Chondrocyte (in vitro differentiated cells): ENCODE measurements at regions not wholly inside any gene's neighbourhood (a gene's known extent, or its start where the extent isn't known, plus 50 kb on each side); places are given as distances from the start of the nearest gene placed in this dataset.

Source experiments
- DNase-seq: peaks from one replicate; pipeline ENCODE4 v3.0.0; 2021; ENCODE audit warnings: mixed read lengths, low spot score
- H3K27ac Mint-ChIP-seq: one replicate; pipeline ENCODE4 v1.8.0; 2021; ENCODE audit warnings: mild to moderate bottlenecking, moderate library complexity, mixed read lengths; ENCODE audit not compliant: unreplicated experiment
- H3K27me3 Mint-ChIP-seq: 2 replicates; pipeline ENCODE4 v1.8.0; 2021; ENCODE audit warnings: low read depth, mixed read lengths
- H3K36me3 Mint-ChIP-seq: 2 replicates; pipeline ENCODE4 v1.8.0; 2021; ENCODE audit warnings: low read depth, mixed read lengths
- H3K4me1 Mint-ChIP-seq: 2 replicates; pipeline ENCODE4 v1.8.0; 2021; ENCODE audit warnings: low read depth, mild to moderate bottlenecking, mixed read lengths
- H3K4me3 Mint-ChIP-seq: one replicate; pipeline ENCODE4 v1.8.0; 2021; ENCODE audit warnings: mild to moderate bottlenecking, moderate library complexity, mixed read lengths; ENCODE audit not compliant: unreplicated experiment
- H3K9me3 Mint-ChIP-seq: 2 replicates; pipeline ENCODE4 v1.8.0; 2021; ENCODE audit warnings: low read depth, mixed read lengths
- TF ChIP-seq, protein P1 (sequence below): fragments of 200-600 bp; sonication (generic); IDR thresholded peaks from 2 replicates; pipeline ENCODE4 v1.5.0; 2021; ENCODE audit warnings: antibody characterized with exemption, mild to moderate bottlenecking, moderate library complexity

DNA sequence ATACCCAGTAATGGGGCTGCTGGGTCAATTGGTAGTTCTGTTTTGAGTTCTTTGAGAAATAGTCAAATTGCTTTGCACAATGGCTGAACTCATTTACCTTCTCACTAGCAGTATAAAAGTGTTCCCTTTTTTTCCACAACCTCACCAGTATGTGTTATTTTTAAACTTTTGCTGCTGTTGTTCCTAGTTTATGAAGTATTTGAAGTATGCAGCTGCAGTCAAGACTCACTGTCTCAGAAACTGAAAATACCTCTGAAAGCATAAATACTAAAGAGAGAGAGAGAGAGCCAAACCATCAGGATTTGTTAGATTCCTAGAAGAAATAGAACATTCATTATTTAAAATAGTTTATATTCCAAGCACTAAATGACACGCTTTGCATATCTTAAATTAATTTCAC, 764.2 kb downstream of the NTRK3 start:
- no peaks in the 10 kb centered on the region for H3K27me3 Mint-ChIP-seq
- no peaks in the 10 kb centered on the region for H3K36me3 Mint-ChIP-seq
- no peaks in the 10 kb centered on the region for H3K4me1 Mint-ChIP-seq
- TF ChIP-seq, protein P1, sequence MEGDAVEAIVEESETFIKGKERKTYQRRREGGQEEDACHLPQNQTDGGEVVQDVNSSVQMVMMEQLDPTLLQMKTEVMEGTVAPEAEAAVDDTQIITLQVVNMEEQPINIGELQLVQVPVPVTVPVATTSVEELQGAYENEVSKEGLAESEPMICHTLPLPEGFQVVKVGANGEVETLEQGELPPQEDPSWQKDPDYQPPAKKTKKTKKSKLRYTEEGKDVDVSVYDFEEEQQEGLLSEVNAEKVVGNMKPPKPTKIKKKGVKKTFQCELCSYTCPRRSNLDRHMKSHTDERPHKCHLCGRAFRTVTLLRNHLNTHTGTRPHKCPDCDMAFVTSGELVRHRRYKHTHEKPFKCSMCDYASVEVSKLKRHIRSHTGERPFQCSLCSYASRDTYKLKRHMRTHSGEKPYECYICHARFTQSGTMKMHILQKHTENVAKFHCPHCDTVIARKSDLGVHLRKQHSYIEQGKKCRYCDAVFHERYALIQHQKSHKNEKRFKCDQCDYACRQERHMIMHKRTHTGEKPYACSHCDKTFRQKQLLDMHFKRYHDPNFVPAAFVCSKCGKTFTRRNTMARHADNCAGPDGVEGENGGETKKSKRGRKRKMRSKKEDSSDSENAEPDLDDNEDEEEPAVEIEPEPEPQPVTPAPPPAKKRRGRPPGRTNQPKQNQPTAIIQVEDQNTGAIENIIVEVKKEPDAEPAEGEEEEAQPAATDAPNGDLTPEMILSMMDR = no peak
- no peak overlapping the region for H3K27ac Mint-ChIP-seq
- H3K4me3 Mint-ChIP-seq = no peak overlapping the region
- H3K9me3 Mint-ChIP-seq = peaks cover 2% of the 10 kb centered on the region
- no peak for DNase-seq

DNA sequence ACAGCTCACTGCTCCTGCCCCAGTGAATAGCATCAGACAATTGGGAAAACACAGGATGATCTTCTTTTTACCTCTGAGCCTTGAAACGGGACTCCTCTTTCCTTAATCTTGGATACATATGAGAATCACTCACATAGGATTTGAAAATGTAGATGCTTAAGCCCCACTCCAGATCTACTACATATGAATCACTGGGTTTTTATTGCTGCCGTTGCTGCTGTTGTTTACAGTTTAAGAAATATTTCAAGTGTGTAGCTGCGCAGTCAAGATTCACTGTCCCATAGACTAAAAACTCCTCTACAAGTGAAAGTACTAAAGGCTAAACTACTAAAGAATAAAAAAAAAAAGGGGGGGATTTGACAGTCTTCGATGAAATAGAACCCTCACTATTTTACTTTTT, 765.9 kb downstream of the NTRK3 start:
- H3K9me3 Mint-ChIP-seq = peaks cover 2% of the 10 kb centered on the region
- H3K36me3 Mint-ChIP-seq = no peaks in the 10 kb centered on the region
- no peak overlapping the region for H3K4me3 Mint-ChIP-seq
- no peak overlapping the region for H3K27ac Mint-ChIP-seq
- no peaks in the 10 kb centered on the region for H3K27me3 Mint-ChIP-seq
- TF ChIP-seq, protein P1 = no peak
- DNase-seq = no peak
- H3K4me1 Mint-ChIP-seq = no peaks in the 10 kb centered on the region

DNA sequence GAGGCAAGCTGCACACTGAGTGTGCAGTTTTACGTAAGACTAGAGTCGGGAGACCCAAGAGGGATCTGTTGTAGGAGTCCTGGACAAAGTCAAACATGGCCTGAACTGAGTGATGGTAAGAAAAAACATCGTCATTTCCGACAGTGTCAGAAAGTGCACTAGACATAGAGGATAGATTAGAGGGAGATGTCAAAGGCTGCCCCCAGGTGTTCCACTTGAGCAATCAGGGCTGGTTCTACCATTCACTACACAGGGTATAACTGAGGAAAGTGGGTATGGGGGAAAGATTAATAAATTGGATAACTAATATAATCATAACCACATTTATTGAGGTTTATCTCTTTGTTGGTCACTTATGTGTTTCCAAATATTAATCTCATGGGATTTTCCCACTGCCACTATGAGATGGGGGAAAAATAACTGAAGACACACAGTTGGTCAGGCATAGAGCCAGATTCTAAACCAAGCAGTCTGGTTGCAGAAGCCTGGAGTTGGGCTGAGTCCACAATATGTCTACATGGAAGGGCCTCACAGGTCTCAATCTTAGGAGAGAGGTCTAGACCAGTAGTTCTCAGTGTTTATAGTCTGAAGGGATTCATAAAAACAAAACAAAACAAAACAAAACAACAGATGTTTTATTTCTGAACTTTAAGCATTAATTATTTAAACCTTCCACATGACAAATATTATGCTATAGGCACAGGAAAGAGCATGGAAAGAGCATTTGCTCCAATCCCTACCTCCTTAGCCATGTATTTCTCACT, 766.5 kb downstream of the NTRK3 start:
- TF ChIP-seq, protein P1 = no peak
- Mint-ChIP-seq H3K27ac (no peak overlapping the region), H3K9me3 (no peaks in the 10 kb centered on the region), H3K27me3 (no peaks in the 10 kb centered on the region), H3K4me3 (no peak overlapping the region), H3K4me1 (no peaks in the 10 kb centered on the region), H3K36me3 (no peaks in the 10 kb centered on the region)
- no peak for DNase-seq

DNA sequence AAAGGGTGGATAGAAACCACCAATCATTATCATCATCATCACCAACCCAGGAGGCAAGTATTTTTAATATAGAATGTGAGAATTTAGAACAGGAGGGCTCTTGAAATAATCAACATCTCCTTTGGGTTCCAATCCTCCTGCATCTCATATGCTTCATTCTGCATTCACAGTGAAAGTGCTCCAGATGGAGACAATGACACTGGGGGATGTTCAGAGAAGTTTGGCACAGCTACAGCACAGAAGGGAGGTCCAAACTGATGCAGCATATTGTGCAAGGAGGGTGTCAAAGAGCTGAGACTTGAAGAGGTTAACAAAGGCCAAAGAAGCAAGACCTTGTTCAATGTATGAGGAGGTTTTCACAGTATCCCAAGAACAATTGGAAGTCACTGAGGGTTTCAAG, 767.1 kb downstream of the NTRK3 start:
- no peak for DNase-seq
- Mint-ChIP-seq H3K4me3 (no peak overlapping the region), H3K36me3 (no peaks in the 10 kb centered on the region), H3K27ac (no peak overlapping the region), H3K9me3 (no peaks in the 10 kb centered on the region), H3K27me3 (no peaks in the 10 kb centered on the region), H3K4me1 (no peaks in the 10 kb centered on the region)
- TF ChIP-seq, protein P1 = no peak

DNA sequence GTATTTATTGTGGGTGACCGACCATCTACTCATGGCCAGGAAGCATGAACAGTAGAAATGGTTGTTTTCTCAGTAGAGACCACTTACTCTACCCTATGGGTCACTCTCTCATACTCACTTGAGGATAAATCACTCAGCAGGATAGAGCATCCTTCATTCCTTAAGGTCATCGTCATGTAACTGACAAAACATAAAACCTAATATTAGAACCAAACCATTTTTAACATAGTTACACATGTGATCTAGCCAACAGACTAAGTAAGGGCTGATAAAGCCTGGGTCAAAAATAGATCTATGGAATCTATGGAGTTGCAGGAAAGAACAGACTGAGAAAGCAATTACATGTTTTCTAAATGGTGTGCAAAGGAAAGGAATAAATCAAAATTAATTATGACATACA, 769.1 kb downstream of the NTRK3 start:
- TF ChIP-seq, protein P1 = no peak
- H3K36me3 Mint-ChIP-seq = no peaks in the 10 kb centered on the region
- DNase-seq = no peak
- H3K4me3 Mint-ChIP-seq = no peak overlapping the region
- H3K27ac Mint-ChIP-seq = no peak overlapping the region
- no peaks in the 10 kb centered on the region for H3K27me3 Mint-ChIP-seq
- H3K4me1 Mint-ChIP-seq = no peaks in the 10 kb centered on the region
- H3K9me3 Mint-ChIP-seq = no peaks in the 10 kb centered on the region
